HG03025 (cell line): ENCODE measurements at regions not wholly inside any gene's neighbourhood (a gene's known extent, or its start where the extent isn't known, plus 50 kb on each side); places are given as distances from the start of the nearest gene placed in this dataset.
"Not testable (repeated sequence)": the region's sequence is repeated elsewhere in the genome, so short reads cannot be mapped to it uniquely, and the experiment has no call there.

ENCODE experiments used
- ATAC-seq: cut with Tn5 transposase; IDR thresholded peaks from one replicate; pipeline ENCODE4 v1.9.1; 2021; ENCODE audit warnings: mild to moderate bottlenecking, moderate library complexity; ENCODE audit not compliant: unreplicated experiment, low FRiP score

DNA sequence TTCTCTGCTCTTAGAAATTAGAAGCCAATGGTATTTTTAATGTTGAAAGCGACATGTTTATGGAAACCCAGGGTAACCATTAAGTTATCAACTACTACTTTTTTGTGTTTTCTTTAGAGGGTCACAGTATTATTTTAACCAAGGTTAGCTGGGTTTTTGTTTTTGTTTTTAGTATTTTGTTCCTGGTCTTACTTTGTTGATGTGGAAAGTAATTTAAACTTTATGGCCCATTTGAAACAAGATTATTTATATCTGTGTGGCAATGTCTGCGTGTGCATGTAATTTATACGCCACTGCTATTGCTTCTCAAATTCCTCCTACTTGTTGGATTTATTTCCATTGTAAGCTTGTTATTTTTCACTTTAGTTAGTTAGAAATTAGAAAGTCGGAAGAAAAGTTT lies 722.1 kb upstream of the NR2F2 start:
- no peak for ATAC-seq

- ATAC-seq, result no peak
Measured at GRCh38 chr15:95609096-95609495, 721.4 kb upstream of the NR2F2 start.

GRCh38 chr15:95610945-95611344 lies 719.6 kb upstream of the NR2F2 start:
- no peak for ATAC-seq

DNA sequence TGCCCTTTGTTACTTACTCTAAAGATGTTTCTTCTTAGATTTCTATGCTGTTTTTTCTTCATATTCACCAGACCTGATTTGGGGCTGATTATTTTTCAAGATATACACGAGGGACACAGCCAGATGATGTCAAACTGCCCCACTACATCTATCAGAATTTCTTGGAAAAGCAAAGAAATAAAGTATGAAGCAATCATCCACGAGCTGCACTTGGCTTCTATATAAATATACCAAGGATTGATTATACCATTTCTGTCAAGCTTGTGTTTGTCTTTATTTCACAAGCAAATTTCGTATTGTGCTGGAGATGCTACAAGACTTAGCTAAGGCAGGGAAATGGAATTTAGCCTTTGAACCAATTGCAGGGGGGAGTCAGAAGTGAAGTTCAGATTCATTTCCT lies 715.1 kb upstream of the NR2F2 start:
- no peak for ATAC-seq

- ATAC-seq, result no peak
Measured at GRCh38 chr15:95616306-95616705, 714.2 kb upstream of the NR2F2 start.

DNA sequence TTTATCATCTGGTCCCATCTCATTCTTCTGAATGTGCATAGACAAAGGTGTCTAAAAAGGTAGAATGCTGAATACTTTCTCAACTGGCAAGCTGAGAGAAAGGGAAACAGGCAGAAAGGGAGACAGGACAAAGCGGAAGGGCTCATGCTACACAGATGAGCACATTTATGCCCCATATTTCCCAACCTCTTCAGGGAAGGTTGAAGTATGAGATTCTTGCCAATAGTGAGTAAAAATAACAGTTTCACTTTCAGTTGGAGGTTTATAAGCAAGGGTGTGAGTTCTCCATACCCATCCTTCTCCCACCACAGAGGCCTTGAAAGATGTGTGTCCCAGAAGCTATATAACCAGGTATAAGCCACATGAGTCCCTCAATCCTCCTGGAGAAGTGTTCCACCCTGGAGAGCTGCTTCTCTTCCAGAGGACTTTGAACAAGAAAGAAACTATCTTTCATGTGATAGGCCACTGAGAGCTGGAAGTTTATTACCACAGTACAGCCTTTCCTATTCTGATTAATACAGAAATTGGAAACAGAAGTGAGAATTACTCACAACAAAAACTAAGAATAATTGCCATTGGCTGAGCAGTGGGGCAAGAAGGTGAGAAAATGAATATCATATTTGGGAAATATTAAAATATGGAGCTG lies 709.4 kb upstream of the NR2F2 start:
- no peak for ATAC-seq

DNA sequence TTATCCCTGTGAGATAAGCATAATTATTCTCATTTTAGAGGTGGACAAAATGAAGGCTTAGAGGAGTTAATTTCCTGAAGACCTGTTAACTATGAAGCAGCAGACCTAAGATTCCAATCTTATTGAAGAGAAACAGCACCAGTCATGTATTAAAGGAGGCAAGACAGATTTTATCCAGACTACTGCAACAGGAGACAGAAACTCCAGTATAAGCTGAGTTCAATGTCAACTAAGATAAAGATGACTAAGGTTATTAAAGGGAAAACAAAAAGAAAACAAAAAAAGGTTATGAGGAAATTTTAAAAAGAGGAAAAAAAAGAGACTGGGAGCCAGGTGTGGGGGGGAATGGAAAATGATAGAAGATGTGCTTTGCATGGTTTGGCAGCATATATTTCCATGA lies 707.7 kb upstream of the NR2F2 start:
- no peak for ATAC-seq

DNA sequence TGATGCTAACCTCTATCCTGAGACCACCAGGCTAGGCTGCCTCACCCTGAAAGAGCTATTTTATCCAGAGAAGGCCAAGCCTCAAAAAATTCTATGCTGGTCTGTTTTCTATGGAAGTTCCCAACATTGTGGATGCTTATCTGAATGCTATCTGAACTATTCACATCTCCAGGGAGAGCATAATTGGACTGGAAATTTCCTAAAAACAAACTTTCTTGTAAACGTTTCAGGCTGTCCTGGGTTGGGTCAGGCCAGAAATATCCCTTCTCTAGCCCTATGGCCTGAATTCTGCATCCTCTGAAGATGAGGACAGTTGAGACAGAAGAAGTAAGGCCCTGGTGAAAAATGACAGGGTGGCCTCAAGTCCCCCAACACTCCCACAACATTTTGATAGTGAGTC lies 706.4 kb upstream of the NR2F2 start:
- ATAC-seq, result no peak

- no peak for ATAC-seq
Measured at GRCh38 chr15:95624616-95625361, 705.7 kb upstream of the NR2F2 start.

DNA sequence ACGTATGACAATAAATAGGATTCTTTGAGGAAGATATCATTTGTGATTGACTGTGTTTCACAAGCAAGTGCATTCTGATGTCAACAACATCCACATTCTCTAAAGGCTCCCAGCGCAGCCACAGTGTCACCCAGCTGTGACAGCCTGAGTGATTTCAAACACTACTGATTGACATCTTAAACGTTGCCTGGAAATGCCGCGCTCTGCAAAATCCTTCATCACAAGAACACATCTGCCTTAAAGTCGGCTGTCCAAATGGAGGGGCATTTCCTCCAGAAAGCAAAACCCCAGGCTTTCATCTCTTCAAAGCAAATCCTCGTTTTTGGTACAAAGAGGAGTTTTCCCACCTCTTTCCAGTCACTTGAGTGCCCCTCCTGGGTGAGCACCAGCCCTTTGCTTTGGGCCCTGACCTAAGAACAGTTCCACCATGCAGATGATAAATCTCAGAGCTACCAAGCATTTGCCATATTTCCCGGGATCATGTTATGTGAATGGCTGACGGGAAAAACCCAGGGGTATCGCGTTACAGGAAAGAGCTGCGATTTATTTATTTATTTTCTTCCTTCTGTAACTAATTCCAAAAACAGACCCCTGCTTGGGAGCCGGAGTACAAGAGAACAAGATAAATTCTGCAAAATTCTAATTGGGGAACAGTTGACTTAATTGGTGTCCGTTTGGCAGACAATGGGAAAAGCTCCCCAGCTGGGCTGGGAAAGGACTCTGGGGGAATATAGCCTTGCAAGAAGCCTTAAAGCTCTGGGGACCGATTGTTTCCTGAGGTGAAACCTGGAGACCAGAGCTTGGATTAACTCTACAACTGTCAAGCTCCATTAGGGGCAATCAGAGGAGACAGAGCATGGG lies 703.8 kb upstream of the NR2F2 start:
- no peak for ATAC-seq

GRCh38 chr15:95629503-95630168 lies 700.9 kb upstream of the NR2F2 start:
- no peak for ATAC-seq

GRCh38 chr15:95630683-95631082 lies 699.8 kb upstream of the NR2F2 start:
- ATAC-seq, result no peak

- ATAC-seq, result no peak
Measured at GRCh38 chr15:95635666-95636065, 694.8 kb upstream of the NR2F2 start.

DNA sequence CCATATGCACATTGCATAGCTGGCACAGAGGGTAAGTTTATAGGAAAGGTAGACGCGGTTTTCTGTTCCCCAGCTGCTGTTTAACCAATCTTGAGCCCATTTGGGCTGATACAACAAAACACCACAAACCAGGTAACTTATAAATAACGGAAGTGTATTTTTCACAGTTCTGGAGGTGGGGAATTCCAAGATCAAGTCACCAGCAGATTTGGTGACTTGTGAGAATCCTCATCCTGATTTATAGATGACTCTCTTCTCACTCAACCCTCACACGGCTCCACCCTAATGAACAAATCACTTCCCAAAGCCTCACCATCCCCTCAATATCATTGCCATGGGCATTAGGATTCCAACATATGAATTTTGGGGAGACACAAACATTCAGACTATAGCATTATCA lies 694.4 kb upstream of the NR2F2 start:
- no peak for ATAC-seq

GRCh38 chr15:95637234-95637633 lies 693.3 kb upstream of the NR2F2 start:
- not testable (repeated sequence) for ATAC-seq

DNA sequence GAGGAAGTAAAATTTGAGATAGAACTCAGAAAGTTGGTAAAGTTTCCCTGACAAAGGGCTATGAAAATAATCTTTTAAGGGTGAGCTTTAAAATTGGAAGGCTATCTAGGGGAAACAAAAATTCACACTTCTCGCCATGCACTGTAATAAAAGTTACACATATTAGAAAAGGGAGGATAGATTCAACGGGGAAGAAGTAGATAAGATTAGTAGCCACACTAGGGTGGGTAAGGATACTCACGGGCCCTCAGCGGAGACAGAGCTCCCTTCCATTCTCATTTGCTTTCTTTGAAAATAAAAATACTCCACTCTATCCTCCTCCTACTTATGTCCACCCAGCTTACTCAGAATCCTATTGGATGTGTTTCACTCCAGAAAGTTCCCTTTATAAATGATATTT lies 691.3 kb upstream of the NR2F2 start:
- ATAC-seq, result no peak

GRCh38 chr15:95644100-95644875 lies 686.2 kb upstream of the NR2F2 start:
- no peak for ATAC-seq

DNA sequence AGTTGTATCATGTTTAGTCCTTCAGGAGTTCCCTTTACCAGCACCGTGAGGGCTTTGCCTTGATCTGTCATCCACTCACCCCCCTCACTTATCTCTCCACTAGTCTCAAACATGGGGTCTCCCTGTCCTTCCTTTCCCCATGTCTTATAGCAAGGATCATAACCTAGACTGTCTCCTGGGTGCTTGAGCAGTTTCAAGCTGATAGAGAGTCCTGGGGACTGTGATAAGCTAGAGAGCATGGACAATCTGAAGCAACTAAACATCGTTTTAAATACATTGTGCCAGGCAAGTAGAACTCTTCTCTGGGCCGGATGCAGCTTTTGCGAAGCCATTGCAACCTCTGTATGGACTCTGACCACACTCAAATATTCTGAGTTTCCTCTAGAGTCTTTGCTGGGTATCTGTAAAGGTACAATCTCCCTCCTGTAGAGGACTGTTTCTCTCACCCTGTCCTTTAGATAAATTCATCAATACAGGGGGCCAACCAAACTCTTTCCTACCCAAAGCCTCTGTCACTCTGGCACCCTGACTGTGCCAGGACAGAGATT lies 684.6 kb upstream of the NR2F2 start:
- ATAC-seq, result no peak

- no peak for ATAC-seq
Measured at GRCh38 chr15:95646484-95647273, 683.8 kb upstream of the NR2F2 start.
